ENCODE measurements at regions not wholly inside any gene's neighbourhood (a gene's known extent, or its start where the extent isn't known, plus 50 kb on each side); places are given as distances from the start of the nearest gene placed in this dataset.
"Not testable (repeated sequence)": the region's sequence is repeated elsewhere in the genome, so short reads cannot be mapped to it uniquely, and the experiment has no call there.

DNA sequence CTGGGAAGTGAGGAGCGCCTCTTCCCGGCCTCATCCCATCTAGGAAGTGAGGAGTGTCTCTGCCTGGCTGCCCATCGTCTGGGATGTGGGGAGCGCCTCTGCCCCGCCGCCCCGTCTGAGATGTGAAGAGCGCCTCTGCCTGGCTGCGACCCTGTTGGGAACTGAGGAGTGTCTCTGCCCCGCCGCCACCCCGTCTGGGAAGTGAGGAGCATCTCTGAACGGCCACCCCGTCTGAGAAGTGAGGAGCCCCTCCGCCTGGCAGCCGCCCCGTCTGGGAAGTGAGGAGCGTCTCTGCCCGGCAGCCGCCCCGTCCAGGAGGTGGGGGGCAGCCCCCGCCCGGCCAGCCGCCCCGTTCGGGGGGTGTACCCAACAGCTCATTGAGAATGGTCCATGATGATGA is 1341.2 kb downstream of the KHDRBS2 start:
- not testable (repeated sequence) for H2BK5ac ChIP-seq (ENCODE audit: low read depth, low read length, poor library complexity); H2BK12ac ChIP-seq (ENCODE audit: low read length); H3K4me2 ChIP-seq (ENCODE audit: low read length); H3K23ac ChIP-seq (ENCODE audit: low read length); H3K79me2 ChIP-seq (ENCODE audit: control insufficient read depth, insufficient read depth, low read length, poor library complexity); H3K14ac ChIP-seq (ENCODE audit: low read length); H2AFZ ChIP-seq (ENCODE audit: insufficient read depth, low read length, poor library complexity); H3K79me1 ChIP-seq (ENCODE audit: low read length); H2AK5ac ChIP-seq (ENCODE audit: low read length); H3K4me3 ChIP-seq (ENCODE audit: low read depth, low read length); DNase-seq; H3K27me3 ChIP-seq (ENCODE audit: insufficient read depth, low read length); H4K12ac ChIP-seq (ENCODE audit: low read depth, low read length); H3K27ac ChIP-seq (ENCODE audit: low read depth, low read length); H3K4me1 ChIP-seq (ENCODE audit: control insufficient read depth in 1 of 2, insufficient read depth in 2 of 2, low read length in 2 of 2); H4K91ac ChIP-seq (ENCODE audit: low read depth, low read length); H3K9ac ChIP-seq (ENCODE audit: low read length); H4K8ac ChIP-seq (ENCODE audit: low read depth, low read length); H3K4ac ChIP-seq (ENCODE audit: low read depth, low read length); H3K9me3 ChIP-seq (ENCODE audit: insufficient read depth, low read depth, low read length); H2BK120ac ChIP-seq (ENCODE audit: insufficient read depth, low read length, poor library complexity); H3K36me3 ChIP-seq (ENCODE audit: control insufficient read depth in 1 of 2, insufficient read depth in 2 of 2, low read length in 2 of 2); H3K18ac ChIP-seq (ENCODE audit: low read length)
- no CpG with 5 or more reads among the region's 26 CpGs for WGBS (ENCODE audit: extremely low coverage, insufficient coverage, insufficient read length)

DNA sequence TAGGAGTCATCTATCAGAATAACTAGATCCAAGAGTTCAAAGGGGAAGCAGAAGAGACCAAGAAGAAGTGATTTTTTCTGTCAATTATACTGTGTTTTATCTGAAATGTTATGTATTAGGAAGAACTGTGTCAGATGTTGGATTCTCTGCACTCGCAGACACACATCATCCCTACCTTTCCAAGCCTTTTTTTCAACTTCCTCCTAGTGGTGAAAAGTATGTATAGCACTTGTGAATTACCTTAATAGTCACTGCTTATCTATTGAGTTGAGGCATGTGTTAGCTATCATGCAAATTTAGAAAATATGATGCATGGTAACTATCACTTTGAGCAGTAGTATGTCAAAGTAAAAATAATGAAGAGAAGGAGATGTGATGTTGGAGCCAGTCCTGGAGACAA is 1350.1 kb downstream of the KHDRBS2 start:
- not testable (repeated sequence) for H3K4me2 ChIP-seq (ENCODE audit: low read length); H3K4me3 ChIP-seq (ENCODE audit: low read depth, low read length); DNase-seq; H4K12ac ChIP-seq (ENCODE audit: low read depth, low read length); H3K14ac ChIP-seq (ENCODE audit: low read length); H3K9ac ChIP-seq (ENCODE audit: low read length); H3K4me1 ChIP-seq (ENCODE audit: control insufficient read depth in 1 of 2, insufficient read depth in 2 of 2, low read length in 2 of 2); H2AK5ac ChIP-seq (ENCODE audit: low read length); H2BK120ac ChIP-seq (ENCODE audit: insufficient read depth, low read length, poor library complexity); H3K36me3 ChIP-seq (ENCODE audit: control insufficient read depth in 1 of 2, insufficient read depth in 2 of 2, low read length in 2 of 2); H3K9me3 ChIP-seq (ENCODE audit: insufficient read depth, low read depth, low read length); H2BK12ac ChIP-seq (ENCODE audit: low read length); H3K27ac ChIP-seq (ENCODE audit: low read depth, low read length); H3K23ac ChIP-seq (ENCODE audit: low read length); H3K79me1 ChIP-seq (ENCODE audit: low read length); H2AFZ ChIP-seq (ENCODE audit: insufficient read depth, low read length, poor library complexity); H4K91ac ChIP-seq (ENCODE audit: low read depth, low read length); H3K27me3 ChIP-seq (ENCODE audit: insufficient read depth, low read length); H4K8ac ChIP-seq (ENCODE audit: low read depth, low read length); H3K18ac ChIP-seq (ENCODE audit: low read length); H2BK5ac ChIP-seq (ENCODE audit: low read depth, low read length, poor library complexity); H3K79me2 ChIP-seq (ENCODE audit: control insufficient read depth, insufficient read depth, low read length, poor library complexity); H3K4ac ChIP-seq (ENCODE audit: low read depth, low read length)
- WGBS (ENCODE audit: extremely low coverage, insufficient coverage, insufficient read length) = no CpG with 5 or more reads among the region's 1 CpG

DNA sequence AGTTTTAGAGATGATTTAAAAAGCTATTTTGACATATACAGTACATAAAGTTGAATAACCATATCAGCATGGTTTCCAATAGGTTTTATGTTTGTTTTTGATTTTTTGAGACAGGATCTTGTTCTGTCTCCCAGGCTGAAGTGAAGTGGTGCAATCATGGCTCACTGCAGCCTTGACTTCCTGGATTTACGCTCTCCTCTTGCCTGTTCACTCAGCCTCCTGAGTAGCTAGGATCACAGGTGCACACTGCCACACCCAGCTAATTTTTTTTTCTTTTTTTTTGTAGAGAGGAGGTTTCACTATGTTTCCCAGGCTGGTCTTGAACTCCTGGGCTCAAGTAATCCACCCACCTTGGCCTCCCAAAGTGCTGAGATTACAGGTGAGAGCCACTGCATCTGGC is 1366.4 kb downstream of the KHDRBS2 start:
- not testable (repeated sequence) for H2BK120ac ChIP-seq (ENCODE audit: insufficient read depth, low read length, poor library complexity); H4K91ac ChIP-seq (ENCODE audit: low read depth, low read length); H2AFZ ChIP-seq (ENCODE audit: insufficient read depth, low read length, poor library complexity); H3K79me2 ChIP-seq (ENCODE audit: control insufficient read depth, insufficient read depth, low read length, poor library complexity); H3K27ac ChIP-seq (ENCODE audit: low read depth, low read length); H3K79me1 ChIP-seq (ENCODE audit: low read length); H3K23ac ChIP-seq (ENCODE audit: low read length); DNase-seq; H4K12ac ChIP-seq (ENCODE audit: low read depth, low read length); H3K27me3 ChIP-seq (ENCODE audit: insufficient read depth, low read length); H3K4me3 ChIP-seq (ENCODE audit: low read depth, low read length); H3K9ac ChIP-seq (ENCODE audit: low read length); H3K4me2 ChIP-seq (ENCODE audit: low read length); H3K4ac ChIP-seq (ENCODE audit: low read depth, low read length); H2BK5ac ChIP-seq (ENCODE audit: low read depth, low read length, poor library complexity); H3K18ac ChIP-seq (ENCODE audit: low read length); H3K4me1 ChIP-seq (ENCODE audit: control insufficient read depth in 1 of 2, insufficient read depth in 2 of 2, low read length in 2 of 2); H2AK5ac ChIP-seq (ENCODE audit: low read length); H2BK12ac ChIP-seq (ENCODE audit: low read length); H3K14ac ChIP-seq (ENCODE audit: low read length); H3K9me3 ChIP-seq (ENCODE audit: insufficient read depth, low read depth, low read length); H4K8ac ChIP-seq (ENCODE audit: low read depth, low read length); H3K36me3 ChIP-seq (ENCODE audit: control insufficient read depth in 1 of 2, insufficient read depth in 2 of 2, low read length in 2 of 2)
- WGBS (ENCODE audit: extremely low coverage, insufficient coverage, insufficient read length) = no CpG with 5 or more reads among the region's 1 CpG

DNA sequence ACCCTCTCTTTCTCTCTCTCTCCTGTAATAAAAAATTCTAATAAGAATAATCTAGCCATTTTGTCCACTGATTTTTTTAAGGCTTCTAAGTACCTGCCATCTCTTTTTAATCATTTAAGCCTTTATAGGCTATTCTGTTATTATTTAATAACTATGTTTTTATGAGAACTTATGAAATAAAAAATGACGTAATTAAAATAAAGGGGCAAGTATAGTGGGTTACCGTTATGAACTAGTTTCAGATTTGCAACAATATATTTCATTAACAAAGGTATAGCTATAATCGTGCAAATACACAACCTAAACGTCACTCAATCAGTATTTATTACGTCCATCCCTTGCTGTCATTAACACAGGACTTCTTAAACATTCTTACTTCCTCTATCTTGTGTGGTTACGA is 1382.2 kb downstream of the KHDRBS2 start:
- H4K8ac ChIP-seq (ENCODE audit: low read depth, low read length); H2AK5ac ChIP-seq (ENCODE audit: low read length); H3K4me2 ChIP-seq (ENCODE audit: low read length); H3K4me3 ChIP-seq (ENCODE audit: low read depth, low read length); H3K23ac ChIP-seq (ENCODE audit: low read length); H4K91ac ChIP-seq (ENCODE audit: low read depth, low read length); H3K9ac ChIP-seq (ENCODE audit: low read length); H3K9me3 ChIP-seq (ENCODE audit: insufficient read depth, low read depth, low read length); H3K4ac ChIP-seq (ENCODE audit: low read depth, low read length); H2BK120ac ChIP-seq (ENCODE audit: insufficient read depth, low read length, poor library complexity); H3K27ac ChIP-seq (ENCODE audit: low read depth, low read length); DNase-seq; H2BK12ac ChIP-seq (ENCODE audit: low read length); H2BK5ac ChIP-seq (ENCODE audit: low read depth, low read length, poor library complexity); H3K27me3 ChIP-seq (ENCODE audit: insufficient read depth, low read length); H3K79me1 ChIP-seq (ENCODE audit: low read length); H2AFZ ChIP-seq (ENCODE audit: insufficient read depth, low read length, poor library complexity); H3K14ac ChIP-seq (ENCODE audit: low read length); H3K36me3 ChIP-seq (ENCODE audit: control insufficient read depth in 1 of 2, insufficient read depth in 2 of 2, low read length in 2 of 2); H4K12ac ChIP-seq (ENCODE audit: low read depth, low read length); H3K79me2 ChIP-seq (ENCODE audit: control insufficient read depth, insufficient read depth, low read length, poor library complexity); H3K18ac ChIP-seq (ENCODE audit: low read length); H3K4me1 ChIP-seq (ENCODE audit: control insufficient read depth in 1 of 2, insufficient read depth in 2 of 2, low read length in 2 of 2): not testable (repeated sequence)
- no CpG with 5 or more reads among the region's 6 CpGs for WGBS (ENCODE audit: extremely low coverage, insufficient coverage, insufficient read length)

Data from trophoblast cell (in vitro differentiated cells and primary cell).